A549 (cell line): ENCODE measurements at regions not wholly inside any gene's neighbourhood (a gene's known extent, or its start where the extent isn't known, plus 50 kb on each side); places are given as distances from the start of the nearest gene placed in this dataset.

ENCODE experiments used
- ATAC-seq, 2 experiments: fragments of 200-7000 bp in 1 of 2; fragments of >200 bp in 1 of 2; cut with Nextera tagmentation in 1 of 2; cut with Tn5 transposase in 1 of 2; 3 replicates each; pipeline versions ENCODE4 v1.8.0 to v1.9.1; 2018 to 2020; ENCODE audit warnings: mild to moderate bottlenecking in 1 of 2, moderate library complexity in 1 of 2
- CTCF ChIA-PET: fragments of 300-600 bp; sonication (Branson Sonifier 250); formaldehyde crosslinking; extraction: SDS; loops from one replicate; lab custom pipeline; 2021; ENCODE audit warnings: antibody characterized with exemption, inconsistent platforms; lab: Yijun Ruan, JAX
- POLR2A ChIA-PET: fragments of 350-600 bp; formaldehyde crosslinking; extraction: SDS; loops from one replicate; lab custom pipeline; 2021; ENCODE audit warnings: antibody characterized with exemption, inconsistent platforms; lab: Yijun Ruan, JAX
- DNase-seq, 2 experiments: peaks; one replicate each; pipeline versions ENCODE4 v3.0.0 to v3.0.0-alpha.2; 2011 to 2016; ENCODE audit warnings: low read depth in 1 of 2, low spot score in 1 of 2
- FAIRE-seq: peaks from 2 replicates; lab custom pipeline; 2011; peaks lifted over from hg19 to GRCh38; lab: Jason Lieb, UNC
- H3K27ac ChIP-seq, 2 experiments: fragments of >200 bp; sonication (Bioruptor Twin); formaldehyde crosslinking; 3 replicates each; pipeline ENCODE4 v1.5.1; 2016 to 2017
- H3K4me1 ChIP-seq: fragments of >200 bp; sonication (Bioruptor Twin); formaldehyde crosslinking; 3 replicates; pipeline ENCODE4 v1.6.1; 2016
- H3K4me2 ChIP-seq: fragments of >200 bp; sonication (Bioruptor Twin); formaldehyde crosslinking; 3 replicates; pipeline ENCODE4 v1.6.1; 2016
- H3K4me3 ChIP-seq: fragments of >200 bp; sonication (Bioruptor Twin); formaldehyde crosslinking; 3 replicates; pipeline ENCODE4 v1.5.1; 2016
- H3K9me3 ChIP-seq: fragments of >200 bp; sonication (Bioruptor Twin); formaldehyde crosslinking; 3 replicates; pipeline ENCODE4 v1.6.1; 2016
- CHD4 ChIP-seq: fragments of 200-600 bp; sonication (generic); IDR thresholded peaks from 2 replicates; pipeline ENCODE4 v1.6.1; 2016; ENCODE audit warnings: antibody characterized with exemption, mild to moderate bottlenecking, borderline replicate concordance
- EHMT2 ChIP-seq: fragments of 200-600 bp; sonication (generic); IDR thresholded peaks from 2 replicates; pipeline ENCODE4 v1.6.1; 2016; ENCODE audit warnings: antibody characterized with exemption, low read depth, mild to moderate bottlenecking, moderate library complexity
- EP300 ChIP-seq, 2 experiments: fragments of >200 bp; sonication (Bioruptor Twin); formaldehyde crosslinking; IDR thresholded peaks; 2 replicates in 1 of 2; 3 replicates in 1 of 2; pipeline ENCODE4 v1.6.1; 2016 to 2017
- ESRRA ChIP-seq: fragments of 150-350 bp; IDR thresholded peaks from 2 replicates; pipeline ENCODE4 v1.6.1; 2014; ENCODE audit warnings: mild to moderate bottlenecking, low read length, borderline replicate concordance
- HES2 ChIP-seq: fragments of >200 bp; sonication (Bioruptor Twin); formaldehyde crosslinking; IDR thresholded peaks from 2 replicates; pipeline ENCODE4 v1.6.1; 2016
- JUNB ChIP-seq: fragments of >200 bp; sonication (Bioruptor Twin); formaldehyde crosslinking; IDR thresholded peaks from 2 replicates; pipeline ENCODE4 v1.6.1; 2016
- MAFK ChIP-seq: fragments of 450-650 bp; IDR thresholded peaks from 2 replicates; pipeline ENCODE4 v1.6.1; 2014; ENCODE audit not compliant: partially characterized antibody
- MAX ChIP-seq: IDR thresholded peaks from 2 replicates; pipeline ENCODE4 v1.6.1; 2012
- MYC ChIP-seq: IDR thresholded peaks from 2 replicates; pipeline ENCODE4 v1.6.1; 2012; ENCODE audit warnings: mild to moderate bottlenecking, inconsistent platforms, low read length, improper control_type of control experiment, borderline replicate concordance
- PBX3 ChIP-seq: IDR thresholded peaks from 2 replicates; pipeline ENCODE4 v1.6.1; 2012
- POLR2A ChIP-seq: IDR thresholded peaks from 2 replicates; pipeline ENCODE4 v1.6.1; 2012; ENCODE audit warnings: mild to moderate bottlenecking, low read length
- REST ChIP-seq: fragments of 200-600 bp; sonication (generic); IDR thresholded peaks from 2 replicates; pipeline ENCODE4 v1.6.1; 2016; ENCODE audit warnings: antibody characterized with exemption, mild to moderate bottlenecking, moderate library complexity
- TFCP2L1 ChIP-seq: fragments of 250-450 bp; sonication (Bioruptor Pico); IDR thresholded peaks from 2 replicates; pipeline ENCODE4 v1.5.0; 2021; ENCODE audit warnings: mild to moderate bottlenecking
- ZFP36 ChIP-seq: fragments of 450-650 bp; IDR thresholded peaks from 2 replicates; pipeline ENCODE4 v1.6.1; 2014; ENCODE audit warnings: borderline replicate concordance; ENCODE audit not compliant: partially characterized antibody
- ZNF302 ChIP-seq: fragments of 250-450 bp; sonication (Bioruptor Pico); IDR thresholded peaks from 2 replicates; pipeline ENCODE4 v1.9.0; 2021; ENCODE audit warnings: inconsistent platforms, mild to moderate bottlenecking, moderate library complexity
- WGBS: methylation state at CpG from one replicate; pipeline ENCODE4 v1.1.6; 2017; ENCODE audit errors: missing lambda C conversion rate; 5-methylcytosine and 5-hydroxymethylcytosine counted together
- TF ChIP-seq, protein P1 (sequence below): fragments of 250-450 bp; sonication (Bioruptor Pico); IDR thresholded peaks from 2 replicates; pipeline ENCODE4 v1.5.0; 2020; ENCODE audit warnings: low read depth, mild to moderate bottlenecking, moderate library complexity
- TF ChIP-seq, protein P2 (sequence below): fragments of >200 bp; sonication (Bioruptor Twin); formaldehyde crosslinking; IDR thresholded peaks from 3 replicates; pipeline ENCODE4 v1.5.1; 2016

GRCh38 chr14:95436354-95436753 is 80.1 kb downstream of the SYNE3 start:
- 38% methylated on average over 4 of the region's 4 CpGs for WGBS
- ChIA-PET POLR2A (no interaction called here), CTCF (interaction anchor here (1.2 to 5.3 kb wide), 5 partner anchors 9 to 747 kb away, joined by 3 to 32 read pairs (median 8); no protein-coding TSS in a partner anchor)
- FAIRE-seq (no peak), DNase-seq (no peak), ATAC-seq (no peak)
- Histone ChIP-seq H3K9me3 (no peaks in the 10 kb centered on the region), H3K27ac (no peak overlapping the region), H3K4me3 (no peak overlapping the region), H3K4me2 (no peak overlapping the region), H3K4me1 (no peaks in the 10 kb centered on the region)
- TF ChIP-seq ZNF302 (CRISPR knock-in tag) (no peak), MYC (no peak), PBX3 (no peak), ESRRA (no peak), ZFP36 (no peak), MAX (no peak), MAFK (no peak), CHD4 (no peak), EP300 (IDR thresholded peaks at IDR 0.05) (no peak), TFCP2L1 (CRISPR knock-in tag) (no peak)

- Histone ChIP-seq H3K4me1 (no peaks in the 10 kb centered on the region), H3K4me3 (no peak overlapping the region), H3K9me3 (no peaks in the 10 kb centered on the region), H3K4me2 (no peak overlapping the region), H3K27ac (no peak overlapping the region)
- no peak for ATAC-seq
- DNase-seq: no peak
- CTCF ChIA-PET: interaction anchor here (1.2 to 5.3 kb wide), 8 partner anchors 7 to 744 kb away, joined by 4 to 53 read pairs (median 8); no protein-coding TSS in a partner anchor
- 48% methylated on average over 1 of the region's 1 CpG for WGBS
- TF ChIP-seq EHMT2 (no peak), POLR2A (no peak), REST (no peak), JUNB (no peak), PBX3 (no peak), HES2 (no peak)
- TF ChIP-seq, protein P1, sequence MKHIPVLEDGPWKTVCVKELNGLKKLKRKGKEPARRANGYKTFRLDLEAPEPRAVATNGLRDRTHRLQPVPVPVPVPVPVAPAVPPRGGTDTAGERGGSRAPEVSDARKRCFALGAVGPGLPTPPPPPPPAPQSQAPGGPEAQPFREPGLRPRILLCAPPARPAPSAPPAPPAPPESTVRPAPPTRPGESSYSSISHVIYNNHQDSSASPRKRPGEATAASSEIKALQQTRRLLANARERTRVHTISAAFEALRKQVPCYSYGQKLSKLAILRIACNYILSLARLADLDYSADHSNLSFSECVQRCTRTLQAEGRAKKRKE (CRISPR knock-in tag): no peak
- TF ChIP-seq, protein P2, sequence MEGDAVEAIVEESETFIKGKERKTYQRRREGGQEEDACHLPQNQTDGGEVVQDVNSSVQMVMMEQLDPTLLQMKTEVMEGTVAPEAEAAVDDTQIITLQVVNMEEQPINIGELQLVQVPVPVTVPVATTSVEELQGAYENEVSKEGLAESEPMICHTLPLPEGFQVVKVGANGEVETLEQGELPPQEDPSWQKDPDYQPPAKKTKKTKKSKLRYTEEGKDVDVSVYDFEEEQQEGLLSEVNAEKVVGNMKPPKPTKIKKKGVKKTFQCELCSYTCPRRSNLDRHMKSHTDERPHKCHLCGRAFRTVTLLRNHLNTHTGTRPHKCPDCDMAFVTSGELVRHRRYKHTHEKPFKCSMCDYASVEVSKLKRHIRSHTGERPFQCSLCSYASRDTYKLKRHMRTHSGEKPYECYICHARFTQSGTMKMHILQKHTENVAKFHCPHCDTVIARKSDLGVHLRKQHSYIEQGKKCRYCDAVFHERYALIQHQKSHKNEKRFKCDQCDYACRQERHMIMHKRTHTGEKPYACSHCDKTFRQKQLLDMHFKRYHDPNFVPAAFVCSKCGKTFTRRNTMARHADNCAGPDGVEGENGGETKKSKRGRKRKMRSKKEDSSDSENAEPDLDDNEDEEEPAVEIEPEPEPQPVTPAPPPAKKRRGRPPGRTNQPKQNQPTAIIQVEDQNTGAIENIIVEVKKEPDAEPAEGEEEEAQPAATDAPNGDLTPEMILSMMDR: no peak
- no peak for FAIRE-seq
- POLR2A ChIA-PET: interaction anchor here (0.6 kb wide), 1 partner anchor 180 kb away, joined by 3 read pairs; no protein-coding TSS in a partner anchor
These were observed 82.3 kb downstream of the SYNE3 start for GRCh38 chr14:95434121-95434520.
